H1 (cell line): ENCODE measurements at regions not wholly inside any gene's neighbourhood (a gene's known extent, or its start where the extent isn't known, plus 50 kb on each side); places are given as distances from the start of the nearest gene placed in this dataset.

Experiments
- ASH2L ChIP-seq: fragments of 200-600, 300-600 bp; sonication (generic); IDR thresholded peaks from one replicate; pipeline ENCODE4 v1.7.1; 2017; ENCODE audit warnings: low read length
- CBX5 ChIP-seq: fragments of 300-800, 300-1000 bp; sonication (generic); IDR thresholded peaks from 2 replicates; pipeline ENCODE4 v1.7.1; 2016; ENCODE audit warnings: antibody characterized with exemption, low read length, low read depth
- CBX8 ChIP-seq: fragments of 300-800, 300-1000 bp; sonication (generic); IDR thresholded peaks from 2 replicates; pipeline ENCODE4 v1.7.1; 2016; ENCODE audit warnings: low read depth, low read length, borderline replicate concordance
- CTBP2 ChIP-seq: IDR thresholded peaks from 2 replicates; pipeline ENCODE4 v1.7.0; 2011; ENCODE audit warnings: borderline replicate concordance, mild to moderate bottlenecking, moderate library complexity, mixed read lengths, low read length; ENCODE audit not compliant: insufficient read depth, insufficient read length
- FOSL1 ChIP-seq: IDR thresholded peaks from 2 replicates; pipeline ENCODE4 v1.6.1; 2011; ENCODE audit warnings: mild to moderate bottlenecking, low read depth, low read length, moderate library complexity; ENCODE audit not compliant: insufficient read depth
- KDM5A ChIP-seq: fragments of 200-600 bp; IDR thresholded peaks from 2 replicates; pipeline ENCODE4 v1.7.1; 2012; ENCODE audit warnings: mild to moderate bottlenecking, low read length, inconsistent platforms, mixed read lengths
- PHF8 ChIP-seq: fragments of 200-600 bp; sonication (generic); conservative IDR thresholded peaks from 2 replicates; pipeline ENCODE4 v1.7.1; 2012; ENCODE audit warnings: low read depth, mild to moderate bottlenecking, inconsistent platforms, low read length, moderate library complexity
- TBP ChIP-seq: IDR thresholded peaks from 2 replicates; pipeline ENCODE4 v1.6.1; 2011; ENCODE audit warnings: low read depth, low read length, improper control_type of control experiment
- TF ChIP-seq, protein P1 (sequence below): fragments of 300-600 bp; sonication (generic); IDR thresholded peaks from 2 replicates; pipeline ENCODE4 v1.7.1; 2012; ENCODE audit warnings: low read length, moderate library complexity, mild to moderate bottlenecking, inconsistent platforms; ENCODE audit not compliant: insufficient replicate concordance
- TF ChIP-seq, protein P2 (sequence below): IDR thresholded peaks from 2 replicates; pipeline ENCODE4 v1.6.1; 2012; ENCODE audit warnings: inconsistent platforms

DNA sequence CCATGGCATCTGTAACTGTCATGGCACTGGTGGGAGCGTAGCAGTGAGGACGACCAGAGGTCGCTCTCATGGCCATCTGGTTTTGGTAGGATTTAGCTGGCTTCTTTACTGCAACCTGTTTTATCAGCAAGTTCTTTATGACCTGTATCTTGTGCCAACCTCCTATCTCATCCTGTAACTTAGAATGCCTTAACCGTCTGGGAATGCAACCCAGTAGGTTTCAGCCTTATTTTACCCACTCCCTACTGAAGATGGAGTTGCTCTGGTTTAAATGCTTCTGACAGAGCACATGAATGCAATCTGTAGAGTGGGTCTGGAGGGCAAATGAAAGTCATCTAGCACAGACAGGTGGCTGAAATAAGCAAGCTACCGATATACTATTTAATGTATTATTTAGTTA is 55.3 kb upstream of the OPN4 start (continued):
- TF ChIP-seq, protein P1, sequence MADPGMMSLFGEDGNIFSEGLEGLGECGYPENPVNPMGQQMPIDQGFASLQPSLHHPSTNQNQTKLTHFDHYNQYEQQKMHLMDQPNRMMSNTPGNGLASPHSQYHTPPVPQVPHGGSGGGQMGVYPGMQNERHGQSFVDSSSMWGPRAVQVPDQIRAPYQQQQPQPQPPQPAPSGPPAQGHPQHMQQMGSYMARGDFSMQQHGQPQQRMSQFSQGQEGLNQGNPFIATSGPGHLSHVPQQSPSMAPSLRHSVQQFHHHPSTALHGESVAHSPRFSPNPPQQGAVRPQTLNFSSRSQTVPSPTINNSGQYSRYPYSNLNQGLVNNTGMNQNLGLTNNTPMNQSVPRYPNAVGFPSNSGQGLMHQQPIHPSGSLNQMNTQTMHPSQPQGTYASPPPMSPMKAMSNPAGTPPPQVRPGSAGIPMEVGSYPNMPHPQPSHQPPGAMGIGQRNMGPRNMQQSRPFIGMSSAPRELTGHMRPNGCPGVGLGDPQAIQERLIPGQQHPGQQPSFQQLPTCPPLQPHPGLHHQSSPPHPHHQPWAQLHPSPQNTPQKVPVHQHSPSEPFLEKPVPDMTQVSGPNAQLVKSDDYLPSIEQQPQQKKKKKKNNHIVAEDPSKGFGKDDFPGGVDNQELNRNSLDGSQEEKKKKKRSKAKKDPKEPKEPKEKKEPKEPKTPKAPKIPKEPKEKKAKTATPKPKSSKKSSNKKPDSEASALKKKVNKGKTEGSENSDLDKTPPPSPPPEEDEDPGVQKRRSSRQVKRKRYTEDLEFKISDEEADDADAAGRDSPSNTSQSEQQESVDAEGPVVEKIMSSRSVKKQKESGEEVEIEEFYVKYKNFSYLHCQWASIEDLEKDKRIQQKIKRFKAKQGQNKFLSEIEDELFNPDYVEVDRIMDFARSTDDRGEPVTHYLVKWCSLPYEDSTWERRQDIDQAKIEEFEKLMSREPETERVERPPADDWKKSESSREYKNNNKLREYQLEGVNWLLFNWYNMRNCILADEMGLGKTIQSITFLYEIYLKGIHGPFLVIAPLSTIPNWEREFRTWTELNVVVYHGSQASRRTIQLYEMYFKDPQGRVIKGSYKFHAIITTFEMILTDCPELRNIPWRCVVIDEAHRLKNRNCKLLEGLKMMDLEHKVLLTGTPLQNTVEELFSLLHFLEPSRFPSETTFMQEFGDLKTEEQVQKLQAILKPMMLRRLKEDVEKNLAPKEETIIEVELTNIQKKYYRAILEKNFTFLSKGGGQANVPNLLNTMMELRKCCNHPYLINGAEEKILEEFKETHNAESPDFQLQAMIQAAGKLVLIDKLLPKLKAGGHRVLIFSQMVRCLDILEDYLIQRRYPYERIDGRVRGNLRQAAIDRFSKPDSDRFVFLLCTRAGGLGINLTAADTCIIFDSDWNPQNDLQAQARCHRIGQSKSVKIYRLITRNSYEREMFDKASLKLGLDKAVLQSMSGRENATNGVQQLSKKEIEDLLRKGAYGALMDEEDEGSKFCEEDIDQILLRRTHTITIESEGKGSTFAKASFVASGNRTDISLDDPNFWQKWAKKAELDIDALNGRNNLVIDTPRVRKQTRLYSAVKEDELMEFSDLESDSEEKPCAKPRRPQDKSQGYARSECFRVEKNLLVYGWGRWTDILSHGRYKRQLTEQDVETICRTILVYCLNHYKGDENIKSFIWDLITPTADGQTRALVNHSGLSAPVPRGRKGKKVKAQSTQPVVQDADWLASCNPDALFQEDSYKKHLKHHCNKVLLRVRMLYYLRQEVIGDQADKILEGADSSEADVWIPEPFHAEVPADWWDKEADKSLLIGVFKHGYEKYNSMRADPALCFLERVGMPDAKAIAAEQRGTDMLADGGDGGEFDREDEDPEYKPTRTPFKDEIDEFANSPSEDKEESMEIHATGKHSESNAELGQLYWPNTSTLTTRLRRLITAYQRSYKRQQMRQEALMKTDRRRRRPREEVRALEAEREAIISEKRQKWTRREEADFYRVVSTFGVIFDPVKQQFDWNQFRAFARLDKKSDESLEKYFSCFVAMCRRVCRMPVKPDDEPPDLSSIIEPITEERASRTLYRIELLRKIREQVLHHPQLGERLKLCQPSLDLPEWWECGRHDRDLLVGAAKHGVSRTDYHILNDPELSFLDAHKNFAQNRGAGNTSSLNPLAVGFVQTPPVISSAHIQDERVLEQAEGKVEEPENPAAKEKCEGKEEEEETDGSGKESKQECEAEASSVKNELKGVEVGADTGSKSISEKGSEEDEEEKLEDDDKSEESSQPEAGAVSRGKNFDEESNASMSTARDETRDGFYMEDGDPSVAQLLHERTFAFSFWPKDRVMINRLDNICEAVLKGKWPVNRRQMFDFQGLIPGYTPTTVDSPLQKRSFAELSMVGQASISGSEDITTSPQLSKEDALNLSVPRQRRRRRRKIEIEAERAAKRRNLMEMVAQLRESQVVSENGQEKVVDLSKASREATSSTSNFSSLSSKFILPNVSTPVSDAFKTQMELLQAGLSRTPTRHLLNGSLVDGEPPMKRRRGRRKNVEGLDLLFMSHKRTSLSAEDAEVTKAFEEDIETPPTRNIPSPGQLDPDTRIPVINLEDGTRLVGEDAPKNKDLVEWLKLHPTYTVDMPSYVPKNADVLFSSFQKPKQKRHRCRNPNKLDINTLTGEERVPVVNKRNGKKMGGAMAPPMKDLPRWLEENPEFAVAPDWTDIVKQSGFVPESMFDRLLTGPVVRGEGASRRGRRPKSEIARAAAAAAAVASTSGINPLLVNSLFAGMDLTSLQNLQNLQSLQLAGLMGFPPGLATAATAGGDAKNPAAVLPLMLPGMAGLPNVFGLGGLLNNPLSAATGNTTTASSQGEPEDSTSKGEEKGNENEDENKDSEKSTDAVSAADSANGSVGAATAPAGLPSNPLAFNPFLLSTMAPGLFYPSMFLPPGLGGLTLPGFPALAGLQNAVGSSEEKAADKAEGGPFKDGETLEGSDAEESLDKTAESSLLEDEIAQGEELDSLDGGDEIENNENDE = no peak
- no peak for TF ChIP-seq CBX8
- TF ChIP-seq FOSL1 = no peak
- TF ChIP-seq KDM5A = no peak
- TF ChIP-seq CTBP2 = no peak
- TF ChIP-seq PHF8 = no peak
- TF ChIP-seq TBP = no peak
- TF ChIP-seq CBX5 = no peak
- no peak for TF ChIP-seq ASH2L
- TF ChIP-seq, protein P2, sequence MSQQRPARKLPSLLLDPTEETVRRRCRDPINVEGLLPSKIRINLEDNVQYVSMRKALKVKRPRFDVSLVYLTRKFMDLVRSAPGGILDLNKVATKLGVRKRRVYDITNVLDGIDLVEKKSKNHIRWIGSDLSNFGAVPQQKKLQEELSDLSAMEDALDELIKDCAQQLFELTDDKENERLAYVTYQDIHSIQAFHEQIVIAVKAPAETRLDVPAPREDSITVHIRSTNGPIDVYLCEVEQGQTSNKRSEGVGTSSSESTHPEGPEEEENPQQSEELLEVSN = no peak
- TF ChIP-seq, all 59 proteins: peak for 0
